ENCODE measurements at regions not wholly inside any gene's neighbourhood (a gene's known extent, or its start where the extent isn't known, plus 50 kb on each side); places are given as distances from the start of the nearest gene placed in this dataset.
"Not testable (repeated sequence)": the region's sequence is repeated elsewhere in the genome, so short reads cannot be mapped to it uniquely, and the experiment has no call there.

DNA sequence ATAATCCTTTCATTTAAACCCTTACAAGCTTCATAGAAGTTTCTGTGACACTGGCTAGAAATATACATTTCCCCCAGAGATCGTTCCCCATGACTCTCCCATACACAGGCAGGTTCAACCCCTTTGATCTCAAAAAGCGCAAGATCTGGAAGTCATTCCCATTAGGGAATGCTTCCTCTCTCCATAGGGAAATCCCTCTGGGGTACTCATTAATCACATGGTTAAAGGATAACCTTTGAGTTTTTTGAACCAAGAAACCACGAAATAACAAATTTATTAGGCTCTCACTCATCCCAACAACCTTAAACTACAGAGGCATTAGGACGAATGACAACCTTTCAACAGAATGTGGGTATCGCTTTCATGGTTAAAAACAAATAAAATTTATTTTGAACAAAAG, 211.9 kb upstream of the PRICKLE2 start:
- no peak for ATAC-seq

DNA sequence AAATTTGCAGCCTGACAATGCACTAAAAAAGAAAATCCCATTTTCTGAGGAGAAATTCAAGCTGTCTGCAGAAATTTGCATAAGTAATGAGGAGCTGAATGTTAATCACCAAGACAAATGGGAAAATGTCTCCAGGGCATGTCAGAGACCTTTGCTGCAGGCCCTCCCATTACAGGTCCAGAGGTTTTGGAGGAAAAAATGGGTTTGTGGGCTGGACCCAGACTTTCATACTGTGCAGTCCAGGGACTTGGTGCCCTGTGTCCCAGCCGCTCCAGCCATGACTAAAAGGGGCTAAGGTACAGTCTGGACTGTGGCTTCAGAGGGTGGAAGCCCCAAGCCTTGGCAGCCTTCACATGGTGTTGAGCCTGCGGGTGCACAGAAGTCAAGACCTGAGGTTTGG, 209.8 kb upstream of the PRICKLE2 start:
- not testable (repeated sequence) for ATAC-seq

DNA sequence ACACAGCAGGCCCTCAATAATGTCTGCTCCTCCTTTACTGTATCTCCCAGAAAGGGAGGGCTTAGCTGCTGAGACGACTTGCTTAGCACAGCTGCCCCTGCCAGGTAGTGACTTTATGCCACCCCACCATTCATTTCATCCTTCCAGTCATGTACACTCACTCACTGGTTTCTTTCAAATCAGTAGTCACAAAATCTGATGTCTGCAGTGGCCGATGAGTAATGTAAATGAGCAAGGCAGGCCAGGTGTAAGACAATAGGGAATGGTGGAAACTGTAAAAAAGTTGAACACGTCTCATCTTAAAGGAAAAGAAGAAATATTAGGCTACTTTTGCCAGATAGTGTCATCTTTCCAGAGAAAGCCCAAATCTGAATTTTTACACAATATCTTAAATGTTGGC, 207.6 kb upstream of the PRICKLE2 start:
- no peak for ATAC-seq

DNA sequence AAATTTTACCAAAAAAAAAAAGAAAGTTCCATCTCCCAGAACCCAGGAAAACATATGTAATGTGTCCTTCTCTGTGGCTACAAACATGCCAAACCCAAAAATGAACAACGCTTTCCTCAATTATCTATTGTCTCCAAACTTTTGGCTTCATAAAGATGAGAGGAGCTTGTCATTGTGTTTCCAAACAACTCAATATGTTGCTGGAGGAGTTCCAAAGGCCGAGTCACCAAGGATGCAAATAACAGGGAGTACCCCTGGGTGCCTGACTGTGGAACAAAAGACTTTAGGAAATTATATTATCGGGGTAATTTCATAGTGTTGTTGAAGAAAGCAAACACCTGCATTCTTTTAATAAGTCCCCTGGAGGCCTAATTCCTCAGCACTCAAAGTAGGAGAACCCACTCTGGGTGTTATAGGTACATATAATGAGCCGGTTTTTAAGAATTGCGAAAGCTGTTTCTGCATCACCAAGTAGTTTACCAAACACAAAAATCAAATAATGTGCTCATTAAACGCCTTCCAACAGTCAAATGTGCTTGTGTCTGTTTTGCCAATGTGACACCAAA, 206.3 kb upstream of the PRICKLE2 start:
- ATAC-seq: no peak

DNA sequence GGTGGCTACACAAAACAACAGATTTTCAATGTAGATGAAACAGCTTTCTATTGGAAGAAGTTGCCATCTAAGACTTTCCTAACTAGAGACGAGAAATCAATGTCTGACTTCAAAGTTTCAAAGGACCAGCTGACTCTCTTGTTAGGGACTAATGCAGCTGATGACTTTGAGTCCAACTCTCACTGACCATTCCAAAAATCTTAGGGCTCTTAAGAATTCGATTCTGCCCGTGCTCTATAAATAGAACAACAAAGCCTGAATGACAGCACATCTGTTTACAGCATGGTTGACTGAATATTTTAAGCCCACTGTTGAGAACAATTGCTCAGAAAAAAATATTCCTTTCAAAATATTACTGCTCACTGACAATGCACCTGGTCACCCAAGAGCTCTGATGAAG, 202.4 kb upstream of the PRICKLE2 start:
- ATAC-seq: no peak

DNA sequence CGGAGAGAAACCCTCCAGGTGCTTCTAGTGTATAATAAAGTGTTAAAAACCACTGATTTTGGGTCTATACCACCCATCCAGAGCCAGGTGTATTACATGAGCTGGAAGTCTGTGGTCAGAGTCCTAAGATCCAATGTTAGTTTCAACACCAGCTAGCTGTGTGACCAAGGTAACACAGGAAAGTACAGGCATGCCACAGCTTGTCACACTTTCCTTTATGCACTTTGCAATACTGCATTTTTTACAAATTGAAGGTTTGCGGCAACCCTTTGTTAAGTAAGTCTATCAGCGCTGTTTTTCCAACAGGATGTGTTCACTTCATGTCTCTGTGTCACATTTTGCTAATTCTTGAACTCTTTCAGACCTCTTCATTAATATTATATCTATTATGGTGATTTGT, 201.3 kb upstream of the PRICKLE2 start:
- no peak for ATAC-seq

DNA sequence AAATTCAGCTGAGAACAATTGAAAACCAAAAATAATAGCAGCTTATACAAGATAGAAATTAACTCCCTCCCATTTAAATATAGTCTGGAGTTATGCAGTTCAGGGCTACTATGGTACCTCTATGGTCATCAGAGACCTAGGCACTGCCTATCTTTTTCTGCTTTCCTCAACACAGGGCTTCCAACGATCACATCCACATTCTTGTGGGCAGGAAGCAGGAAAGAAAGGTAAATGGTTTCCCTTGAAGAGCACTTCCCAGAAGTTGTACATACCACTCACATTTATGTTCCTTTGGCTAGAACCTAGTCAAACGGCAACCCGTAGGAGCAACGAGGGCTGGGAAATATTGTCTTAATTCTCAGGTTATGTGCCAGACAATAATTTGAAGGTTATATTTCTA, 197.7 kb upstream of the PRICKLE2 start:
- no peak for ATAC-seq

DNA sequence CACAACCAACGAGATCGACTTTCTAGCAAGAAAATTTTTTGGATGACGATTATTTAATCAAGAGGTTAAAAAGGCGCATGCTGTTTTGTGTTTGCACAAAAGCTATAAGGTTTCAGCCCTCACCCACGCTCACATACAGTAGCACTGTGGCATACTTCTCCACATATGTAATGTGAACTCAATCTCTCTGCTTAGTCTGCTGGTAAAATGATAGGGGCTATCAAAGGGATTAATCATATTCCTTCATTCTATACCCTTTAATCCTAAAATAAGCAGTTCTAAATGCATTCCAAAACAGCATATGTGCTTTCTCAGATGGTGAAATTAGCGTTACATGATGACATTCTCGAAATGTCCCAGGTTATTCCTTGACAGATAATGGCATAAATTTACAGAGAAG, 196.9 kb upstream of the PRICKLE2 start:
- no peak for ATAC-seq

DNA sequence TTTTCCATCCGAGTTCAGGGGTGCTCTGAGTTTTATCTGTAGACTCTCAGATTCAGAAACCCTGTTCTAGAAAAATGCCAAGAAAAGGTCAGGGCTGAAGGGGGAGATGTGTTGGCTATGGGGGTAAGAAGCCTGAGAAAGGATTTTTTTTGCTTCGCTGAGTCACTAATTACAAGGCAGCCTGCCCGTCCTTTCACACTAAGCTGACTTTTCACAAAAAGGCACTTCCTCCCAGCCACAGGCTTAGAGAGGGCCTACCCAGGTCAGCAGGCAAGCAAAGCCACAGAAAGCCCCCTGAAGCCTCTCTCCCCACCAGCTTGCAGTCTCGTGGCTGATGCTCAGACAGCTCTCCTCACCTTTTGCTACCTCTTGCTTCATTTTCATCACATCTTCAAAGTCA, 192.6 kb upstream of the PRICKLE2 start:
- no peak for ATAC-seq

DNA sequence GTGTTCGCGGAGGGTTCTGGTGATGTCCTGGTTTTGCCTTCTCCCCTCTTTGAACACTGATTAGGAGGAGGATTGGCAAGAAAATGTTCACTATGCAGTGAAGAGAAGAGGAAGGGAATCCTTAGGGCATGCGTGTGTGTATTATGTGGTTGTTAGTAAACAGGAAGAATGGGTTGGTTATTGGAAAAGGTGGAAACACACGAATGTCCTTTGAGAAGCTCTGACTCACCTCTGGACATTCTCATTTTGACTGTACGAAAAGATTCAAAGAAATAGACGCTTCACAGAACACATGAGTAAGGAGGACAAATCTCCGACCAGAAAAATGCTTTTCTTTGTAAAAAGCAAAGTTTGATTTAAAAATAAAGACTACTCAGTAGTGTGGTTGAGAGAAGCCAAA, 188.8 kb upstream of the PRICKLE2 start:
- ATAC-seq: no peak

DNA sequence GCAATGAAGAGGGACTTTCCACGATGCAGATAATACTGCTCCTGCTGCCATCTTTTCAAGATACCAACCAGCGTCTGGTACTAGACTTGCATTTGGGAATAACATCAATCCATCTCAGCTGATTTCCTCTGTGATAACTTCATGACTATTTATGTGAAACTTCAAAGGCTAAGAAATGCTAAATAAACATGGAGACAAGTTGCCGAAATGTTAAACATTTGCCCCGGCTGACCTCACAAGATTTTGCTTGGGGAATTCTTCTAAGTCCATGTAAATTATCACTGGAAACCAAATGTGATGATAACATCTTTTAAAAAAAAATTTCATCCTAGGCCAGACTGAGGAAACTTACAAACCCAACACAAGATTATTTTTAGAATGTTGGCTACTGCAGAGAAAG, 185.8 kb upstream of the PRICKLE2 start:
- ATAC-seq: no peak

DNA sequence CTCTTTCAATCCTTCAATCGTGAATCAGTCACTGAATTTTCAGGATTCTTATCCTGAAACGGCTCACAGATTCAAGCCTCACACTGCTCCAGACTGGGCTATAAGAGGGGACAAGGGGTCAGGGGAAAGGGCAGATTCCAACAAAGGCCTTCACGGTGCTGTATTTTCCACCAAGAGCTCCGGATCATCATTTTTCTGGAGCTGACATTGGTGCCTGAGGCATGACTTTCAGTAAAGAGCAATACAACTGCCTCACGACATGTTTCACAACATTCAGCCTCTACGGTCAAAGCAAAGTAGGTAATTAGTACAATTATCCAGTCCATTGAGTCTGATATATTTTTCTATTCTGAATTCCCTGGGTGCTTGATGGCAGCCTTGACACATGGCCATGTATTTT, 185.0 kb upstream of the PRICKLE2 start:
- ATAC-seq: no peak

DNA sequence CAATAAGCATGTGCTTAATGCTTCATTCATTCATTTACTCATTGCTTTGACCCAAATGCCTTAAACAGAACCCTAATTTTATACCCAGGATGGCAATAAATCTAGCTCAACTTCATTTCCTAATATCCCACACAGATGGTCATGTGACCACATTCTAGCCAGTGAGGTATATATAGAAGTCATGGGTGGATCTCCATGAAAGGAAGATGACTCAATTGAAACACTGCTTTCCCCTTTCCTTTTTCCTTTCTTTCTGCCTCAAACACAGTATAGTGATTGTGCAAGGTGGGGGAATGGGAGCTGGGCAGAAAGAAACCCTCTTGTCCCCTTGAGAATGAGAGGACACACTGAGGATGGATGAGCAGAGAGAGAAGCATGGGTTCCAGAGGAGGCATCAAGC, 183.5 kb upstream of the PRICKLE2 start:
- ATAC-seq: no peak

DNA sequence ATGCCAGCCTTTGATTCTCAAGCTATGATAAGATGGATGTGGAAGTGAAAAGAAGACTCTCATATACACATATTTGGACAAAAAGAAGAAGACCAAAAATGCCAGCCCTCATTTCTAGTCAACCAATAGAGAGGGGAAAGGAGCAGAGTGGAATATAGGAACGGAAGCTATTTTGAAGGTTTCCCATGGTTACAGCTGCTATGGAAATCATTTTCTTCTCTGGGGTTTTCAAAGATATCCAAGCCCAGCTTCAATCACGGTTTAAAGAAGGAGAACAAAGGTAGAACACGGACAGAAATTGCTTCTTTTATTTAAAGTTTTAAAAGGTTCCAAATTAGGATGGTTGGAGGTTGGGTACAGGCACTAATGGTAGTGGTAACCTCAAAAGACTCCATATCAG, 181.0 kb upstream of the PRICKLE2 start:
- ATAC-seq: no peak

DNA sequence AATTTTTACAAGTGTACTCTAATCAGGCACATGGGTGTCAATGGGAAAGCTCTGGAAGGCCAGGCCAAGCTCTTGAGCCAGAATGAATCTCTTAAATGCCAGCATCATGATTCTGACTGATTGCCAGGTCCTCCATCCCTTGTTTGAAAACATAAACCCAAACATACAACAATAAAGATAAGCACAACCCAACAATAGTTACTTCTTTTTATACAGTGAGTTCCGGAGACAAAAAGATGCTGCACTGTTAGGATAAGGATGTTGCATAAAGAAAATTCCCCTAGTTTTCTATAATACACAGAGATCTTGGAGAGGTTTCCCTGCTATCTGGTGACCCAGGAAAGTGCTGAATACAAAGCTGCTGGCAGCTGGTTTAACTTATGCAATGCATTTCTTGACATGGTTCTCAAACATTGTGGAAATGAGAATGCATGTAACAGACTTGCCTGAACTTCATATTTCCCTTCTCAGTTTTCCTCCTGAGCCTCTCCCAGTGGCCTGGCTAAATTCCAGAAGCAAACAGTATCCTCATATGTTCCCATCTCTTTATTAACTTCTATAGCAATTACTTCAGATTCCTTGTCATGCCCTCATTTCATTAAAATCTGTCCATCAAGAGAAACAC, 180.1 kb upstream of the PRICKLE2 start:
- ATAC-seq: no peak

DNA sequence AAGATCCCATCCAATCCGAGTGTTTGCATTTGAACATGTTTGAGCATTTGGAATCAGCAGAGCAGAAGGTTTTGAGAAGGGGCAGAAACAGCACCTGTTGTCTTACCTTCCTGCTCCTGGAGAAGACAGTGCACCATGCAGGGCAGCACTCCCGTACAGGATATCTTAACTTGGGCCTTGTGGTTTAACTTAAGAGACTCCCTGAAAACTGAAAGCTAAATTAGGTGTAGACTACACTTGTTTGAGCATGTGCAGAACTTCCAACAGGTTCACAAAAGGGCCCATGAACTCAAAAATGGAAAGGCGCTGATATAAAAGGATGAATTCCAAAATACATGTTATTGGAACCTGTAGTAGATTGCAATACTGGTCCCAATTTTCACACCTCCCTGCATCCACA, 175.4 kb upstream of the PRICKLE2 start:
- no peak for ATAC-seq

DNA sequence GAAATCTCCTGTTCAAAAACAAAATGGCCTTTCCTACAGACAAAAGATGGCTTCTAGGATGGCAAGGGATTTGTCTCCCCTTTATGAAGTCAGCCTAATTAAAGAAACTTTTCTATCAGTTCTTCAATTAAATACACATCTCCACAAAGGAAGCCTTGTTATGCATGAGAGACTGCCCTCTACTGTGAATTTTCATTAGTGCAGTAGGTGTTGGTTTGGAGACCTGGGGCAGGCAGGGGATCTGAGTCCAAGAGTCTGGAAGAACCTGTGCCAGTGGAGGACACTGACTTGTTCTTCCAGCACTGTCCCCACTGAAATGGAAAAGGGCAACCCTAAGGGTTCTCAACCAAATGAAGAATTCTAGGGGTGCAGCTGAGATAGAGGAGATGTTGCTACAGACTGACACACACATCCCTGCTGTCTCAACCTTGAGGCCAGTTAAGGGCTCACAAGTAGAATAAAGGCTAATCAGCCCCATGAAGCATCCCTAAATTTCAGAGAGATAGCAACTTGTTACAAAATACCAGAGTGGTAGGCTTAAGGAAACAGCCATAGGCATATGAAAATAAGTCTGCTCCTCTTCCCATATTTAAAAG, 174.0 kb upstream of the PRICKLE2 start:
- ATAC-seq: no peak

DNA sequence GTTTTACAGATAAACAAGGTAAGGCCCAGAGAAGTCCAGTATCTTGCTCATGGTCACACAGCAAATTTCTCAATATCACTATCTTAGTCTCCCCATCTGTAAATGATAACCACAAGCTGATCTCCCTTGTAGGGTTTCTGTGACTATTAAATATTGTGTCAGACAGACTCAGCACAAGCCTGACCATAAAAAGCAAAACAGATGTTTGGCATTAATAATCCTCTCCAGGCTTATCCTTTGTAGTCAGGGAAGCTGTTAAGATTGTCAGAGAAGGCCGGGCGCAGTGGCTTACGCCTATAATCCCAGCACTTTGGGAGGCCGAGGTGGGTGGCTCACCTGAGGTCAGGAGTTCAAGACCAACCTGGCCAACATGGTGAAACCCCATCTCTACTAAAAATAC, 173.2 kb upstream of the PRICKLE2 start:
- ATAC-seq: no peak

DNA sequence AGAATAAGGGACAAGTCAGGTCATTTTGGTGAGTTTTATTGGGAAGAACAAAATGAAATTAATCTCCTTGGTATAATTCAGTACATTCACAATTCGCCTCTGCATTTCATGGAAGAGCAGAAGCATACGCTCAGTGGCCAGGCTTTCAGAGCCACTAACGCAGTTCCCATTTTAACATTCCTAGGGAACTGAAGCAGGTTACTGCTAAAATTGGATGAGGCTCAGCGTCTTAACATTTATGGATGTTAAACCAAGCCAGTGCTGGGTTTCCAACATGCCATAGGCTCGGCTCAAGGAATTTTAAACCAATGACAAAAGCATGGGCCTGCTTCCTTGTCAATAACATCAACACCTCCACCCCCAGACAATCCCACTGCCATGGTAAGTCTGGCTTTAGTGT, 172.7 kb upstream of the PRICKLE2 start:
- ATAC-seq: no peak

DNA sequence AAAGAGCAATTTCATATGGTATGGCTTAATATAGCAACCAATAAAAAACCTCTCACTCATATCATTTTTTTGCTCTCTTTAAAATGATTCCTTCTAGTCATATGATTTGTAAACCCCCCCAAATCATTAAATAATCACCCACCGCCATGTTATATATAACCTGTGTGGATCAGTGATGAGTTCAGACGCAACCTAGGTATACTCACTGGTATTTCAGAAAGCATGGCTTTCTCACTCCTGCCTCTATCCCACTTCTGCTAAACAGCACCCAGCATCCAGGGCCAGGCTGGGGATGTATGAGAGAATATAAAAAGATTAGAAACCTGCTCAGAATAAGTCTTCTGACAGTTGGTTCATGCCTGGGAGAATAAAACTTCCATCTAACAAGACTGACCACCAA, 172.3 kb upstream of the PRICKLE2 start:
- ATAC-seq: no peak

DNA sequence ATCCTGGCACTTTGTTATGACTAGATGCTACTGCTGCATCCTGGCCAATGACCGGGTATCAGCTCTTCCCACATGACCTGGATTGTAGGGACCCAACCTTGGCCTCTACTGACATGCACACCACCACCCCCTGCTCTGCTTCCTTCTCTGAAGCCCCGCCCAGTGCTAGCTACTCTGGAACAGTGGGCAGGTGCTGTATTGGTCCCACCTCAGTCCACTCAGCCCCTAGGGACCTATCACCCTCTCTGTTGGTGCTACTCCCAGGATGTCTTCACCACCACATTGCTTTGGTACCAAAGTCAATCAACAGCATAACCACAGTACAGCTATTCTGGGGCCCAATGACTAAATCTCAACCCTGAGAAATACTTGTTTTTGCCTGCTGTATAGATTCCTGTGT, 170.2 kb upstream of the PRICKLE2 start:
- ATAC-seq: no peak

DNA sequence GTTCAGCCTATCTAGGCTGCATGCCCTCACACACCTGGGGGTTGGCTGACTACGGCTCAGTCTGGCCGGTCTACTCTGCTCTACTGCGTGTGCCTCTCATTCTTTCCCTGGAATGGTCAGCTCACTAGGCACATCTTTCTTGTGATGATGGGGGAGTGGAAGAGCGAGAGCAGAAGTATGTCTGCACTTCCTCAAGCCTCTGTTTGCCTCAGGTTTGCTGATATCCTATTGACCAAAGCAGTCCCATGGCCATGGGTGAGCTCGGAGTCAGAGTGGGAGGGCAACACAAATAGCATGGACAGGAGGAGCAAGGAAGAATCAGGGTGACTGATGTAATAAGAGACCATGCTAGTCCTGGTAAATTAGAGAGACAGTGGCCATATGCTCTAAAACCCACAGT, 167.9 kb upstream of the PRICKLE2 start:
- no peak for ATAC-seq

DNA sequence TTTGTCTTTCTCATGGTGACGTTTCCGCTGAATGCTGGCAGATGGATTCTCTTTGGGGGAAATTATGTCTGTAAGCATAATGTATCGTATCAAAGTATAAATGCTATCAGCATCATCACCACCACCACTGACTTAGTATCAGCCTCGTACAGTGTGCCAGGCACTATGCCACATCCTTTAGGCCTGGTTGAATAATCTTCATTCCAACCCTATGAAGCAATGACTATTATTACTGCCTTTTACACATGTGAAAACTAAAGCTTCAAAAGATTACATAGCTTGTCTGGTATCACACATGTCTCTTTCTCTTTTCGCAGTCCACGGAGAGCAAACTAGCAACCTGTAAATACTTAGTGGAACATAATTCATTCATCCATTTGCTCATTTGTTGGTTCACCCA, 166.7 kb upstream of the PRICKLE2 start:
- ATAC-seq: no peak

DNA sequence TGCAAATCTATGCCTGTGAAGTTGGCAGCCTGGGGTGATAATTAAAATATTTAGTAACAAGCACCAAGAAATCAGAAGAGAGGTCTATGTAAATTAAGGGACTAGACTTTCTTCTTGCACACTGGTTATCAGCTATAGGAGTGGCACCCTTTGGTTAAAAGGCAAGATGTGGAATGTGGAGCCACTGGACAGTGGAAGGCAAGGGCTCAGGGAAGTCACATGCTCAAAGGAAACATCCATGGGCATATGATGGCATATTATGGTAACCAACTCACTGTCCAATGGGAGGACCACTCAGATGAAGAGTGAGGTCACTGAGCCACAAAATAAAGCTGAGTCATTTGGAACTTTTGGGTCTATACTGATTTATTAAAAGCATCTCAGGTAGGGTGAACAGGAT, 165.6 kb upstream of the PRICKLE2 start:
- no peak for ATAC-seq

DNA sequence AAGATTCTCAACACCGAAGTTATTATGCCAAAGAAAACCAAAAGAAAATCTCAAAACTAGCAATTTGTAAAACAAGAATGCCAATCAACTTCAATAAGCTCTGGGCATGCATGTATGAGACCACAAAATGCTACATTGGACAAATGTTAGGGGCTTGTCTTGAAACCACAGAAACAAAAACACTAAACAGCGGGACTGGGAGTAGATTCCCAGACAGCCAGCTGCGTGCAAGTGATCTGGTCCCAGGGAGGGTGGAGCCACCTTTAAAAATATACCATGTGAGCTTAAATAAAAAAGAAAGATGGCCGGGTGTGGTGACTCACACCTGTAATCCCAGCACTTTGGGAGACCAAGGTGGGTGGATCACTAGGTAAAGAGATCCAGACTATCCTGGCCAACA, 163.6 kb upstream of the PRICKLE2 start:
- ATAC-seq: no peak

Data from activated CD4-positive, CD25-positive, alpha-beta regulatory T cell treated with anti-CD3 and anti-CD28 coated beads, Interleukin-2, amount 50 U/mL, for 24 hours (primary cell).